H9 (cell line): ENCODE measurements at regions not wholly inside any gene's neighbourhood (a gene's known extent, or its start where the extent isn't known, plus 50 kb on each side); places are given as distances from the start of the nearest gene placed in this dataset.

Source experiments
- DNase-seq: peaks from one replicate; pipeline ENCODE4 v3.0.0-alpha.2; 2017
- H2AFZ ChIP-seq: one replicate; pipeline ENCODE4 v1.6.1; 2013; ENCODE audit warnings: mild to moderate bottlenecking, low read length, control low read depth, moderate library complexity
- H2AK5ac ChIP-seq: 2 replicates; pipeline ENCODE4 v1.6.1; 2013; ENCODE audit warnings: low read length, control low read depth, mixed read lengths; ENCODE audit not compliant: insufficient read length
- H2BK120ac ChIP-seq: one replicate; pipeline ENCODE4 v1.6.1; 2013; ENCODE audit warnings: low read depth, mild to moderate bottlenecking, low read length, control low read depth, inconsistent platforms; ENCODE audit not compliant: poor library complexity, severe bottlenecking
- H2BK12ac ChIP-seq: 2 replicates; pipeline ENCODE4 v1.6.1; 2013; ENCODE audit warnings: low read length, control low read depth, mixed read lengths, low read depth; ENCODE audit not compliant: insufficient read length
- H2BK15ac ChIP-seq: 2 replicates; pipeline ENCODE4 v1.6.1; 2013; ENCODE audit warnings: low read depth, low read length, control low read depth
- H2BK20ac ChIP-seq: one replicate; pipeline ENCODE4 v1.6.1; 2013; ENCODE audit warnings: low read depth, mild to moderate bottlenecking, low read length, control low read depth, inconsistent platforms; ENCODE audit not compliant: poor library complexity, severe bottlenecking
- H2BK5ac ChIP-seq: 2 replicates; pipeline ENCODE4 v1.6.1; 2013; ENCODE audit warnings: low read length, control low read depth, mixed read lengths; ENCODE audit not compliant: insufficient read length
- H3K14ac ChIP-seq: 2 replicates; pipeline ENCODE4 v1.6.1; 2013; ENCODE audit warnings: low read length, control low read depth; ENCODE audit not compliant: insufficient read depth
- H3K18ac ChIP-seq: 2 replicates; pipeline ENCODE4 v1.6.1; 2013; ENCODE audit warnings: low read depth, mild to moderate bottlenecking, mixed read lengths, low read length, control low read depth; ENCODE audit not compliant: insufficient read length
- H3K23ac ChIP-seq: 2 replicates; pipeline ENCODE4 v1.6.1; 2013; ENCODE audit warnings: low read length, control low read depth, mixed read lengths, low read depth; ENCODE audit not compliant: insufficient read length
- H3K23me2 ChIP-seq: 2 replicates; pipeline ENCODE4 v1.6.1; 2013; ENCODE audit warnings: low read depth, mild to moderate bottlenecking, mixed read lengths, low read length, control low read depth; ENCODE audit not compliant: insufficient read length, poor library complexity, severe bottlenecking
- H3K27ac ChIP-seq: 2 replicates; pipeline ENCODE4 v1.5.1; 2013; ENCODE audit warnings: low read length, control low read depth, mixed read lengths, low read depth; ENCODE audit not compliant: insufficient read length
- H3K27me3 ChIP-seq: 2 replicates; pipeline ENCODE4 v1.6.1; 2013; ENCODE audit warnings: low read length, control low read depth, inconsistent platforms; ENCODE audit not compliant: insufficient read depth
- H3K4ac ChIP-seq: 2 replicates; pipeline ENCODE4 v1.6.1; 2013; ENCODE audit warnings: low read depth, mild to moderate bottlenecking, control low read depth, inconsistent platforms, low read length, moderate library complexity
- H3K4me1 ChIP-seq: 2 replicates; pipeline ENCODE4 v1.6.1; 2013; ENCODE audit warnings: low read length, control low read depth, inconsistent platforms; ENCODE audit not compliant: insufficient read depth
- H3K4me2 ChIP-seq: 2 replicates; pipeline ENCODE4 v1.6.1; 2013; ENCODE audit warnings: low read length, control low read depth, mixed read lengths; ENCODE audit not compliant: insufficient read length, insufficient read depth
- H3K56ac ChIP-seq: 2 replicates; pipeline ENCODE4 v1.6.1; 2013; ENCODE audit warnings: low read depth, mild to moderate bottlenecking, mixed read lengths, low read length, control low read depth; ENCODE audit not compliant: insufficient read length
- H3K79me1 ChIP-seq: 2 replicates; pipeline ENCODE4 v1.6.1; 2013; ENCODE audit warnings: low read depth, mild to moderate bottlenecking, moderate library complexity, low read length, control low read depth, inconsistent platforms; ENCODE audit not compliant: insufficient read depth, poor library complexity, severe bottlenecking
- H3K79me2 ChIP-seq: 2 replicates; pipeline ENCODE4 v1.6.1; 2013; ENCODE audit warnings: low read length, control low read depth, inconsistent platforms; ENCODE audit not compliant: insufficient read depth
- H3K9ac ChIP-seq: 2 replicates; pipeline ENCODE4 v1.6.1; 2013; ENCODE audit warnings: low read length, control low read depth, mixed read lengths; ENCODE audit not compliant: insufficient read length; ENCODE audit errors: extremely low read depth
- H3K9me3 ChIP-seq: one replicate; pipeline ENCODE4 v1.6.1; 2013; ENCODE audit warnings: low read depth, low read length, inconsistent platforms; ENCODE audit not compliant: control insufficient read depth
- H3T11ph ChIP-seq: one replicate; pipeline ENCODE4 v1.6.1; 2013; ENCODE audit warnings: mild to moderate bottlenecking, low read length, control low read depth, inconsistent platforms
- H4K20me1 ChIP-seq: one replicate; pipeline ENCODE4 v1.6.1; 2013; ENCODE audit not compliant: control insufficient read depth, insufficient read length, insufficient read depth
- H4K5ac ChIP-seq: 2 replicates; pipeline ENCODE4 v1.6.1; 2013; ENCODE audit warnings: low read depth, mild to moderate bottlenecking, mixed read lengths, low read length, control low read depth; ENCODE audit not compliant: insufficient read length
- H4K8ac ChIP-seq: replicated peaks from 2 replicates; pipeline ENCODE4 v1.6.1; 2013; ENCODE audit warnings: low read length, control low read depth, mixed read lengths, low read depth; ENCODE audit not compliant: insufficient read length
- H4K91ac ChIP-seq: 2 replicates; pipeline ENCODE4 v1.6.1; 2013; ENCODE audit warnings: low read depth, mild to moderate bottlenecking, moderate library complexity, mixed read lengths, low read length, control low read depth; ENCODE audit not compliant: insufficient read length
- H3K27ac Mint-ChIP-seq, 3 experiments: 2 replicates in 2 of 3; 3 replicates in 1 of 3; pipeline ENCODE4 v1.8.0; 2020 to 2021; ENCODE audit warnings: mixed read lengths in 3 of 3, mild to moderate bottlenecking in 1 of 3, moderate library complexity in 1 of 3
- H3K27me3 Mint-ChIP-seq: 2 replicates; pipeline ENCODE4 v1.8.0; 2021; ENCODE audit warnings: low read depth, mild to moderate bottlenecking, moderate library complexity, mixed read lengths
- H3K36me3 Mint-ChIP-seq, 3 experiments: 2 replicates in 2 of 3; 3 replicates in 1 of 3; pipeline ENCODE4 v1.8.0; 2020 to 2021; ENCODE audit warnings: low read depth in 3 of 3, mixed read lengths in 3 of 3; ENCODE audit not compliant: insufficient read depth in 1 of 3
- H3K4me1 Mint-ChIP-seq, 2 experiments: 2 replicates each; pipeline ENCODE4 v1.8.0; 2020; ENCODE audit warnings: mixed read lengths in 2 of 2
- H3K4me3 Mint-ChIP-seq, 2 experiments: 2 replicates in 1 of 2; 3 replicates in 1 of 2; pipeline ENCODE4 v1.8.0; 2020 to 2021; ENCODE audit warnings: mild to moderate bottlenecking in 2 of 2, mixed read lengths in 2 of 2, moderate library complexity in 1 of 2
- H3K9me3 Mint-ChIP-seq, 2 experiments: 2 replicates in 1 of 2; 3 replicates in 1 of 2; pipeline ENCODE4 v1.8.0; 2020; ENCODE audit warnings: mild to moderate bottlenecking in 2 of 2, mixed read lengths in 2 of 2, moderate library complexity in 1 of 2
- TF ChIP-seq, protein P1 (sequence below): fragments of 200-600 bp; sonication (generic); conservative IDR thresholded peaks from 3 replicates; pipeline ENCODE4 v1.8.0; 2021; ENCODE audit warnings: antibody characterized with exemption, mild to moderate bottlenecking

DNA sequence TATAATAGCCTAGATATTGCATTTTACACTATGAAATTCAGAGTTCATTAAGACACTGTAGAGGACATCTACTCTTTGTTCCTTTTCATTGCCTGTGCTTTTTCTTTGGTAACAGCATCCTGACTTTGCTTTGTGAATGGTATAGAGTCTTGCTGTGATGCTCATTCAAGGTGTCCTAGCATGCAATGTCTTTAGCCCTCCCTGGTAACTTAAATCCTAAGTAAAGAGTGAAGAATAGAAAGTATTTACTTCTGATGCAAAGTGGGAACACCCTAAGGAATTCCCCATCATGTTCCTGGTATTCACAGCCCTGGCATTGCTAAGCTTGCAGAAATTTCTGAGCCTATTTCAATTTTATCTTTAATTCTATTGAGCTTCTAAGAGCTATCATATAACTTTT, 400.1 kb downstream of the FAT4 start:
- TF ChIP-seq, protein P1, sequence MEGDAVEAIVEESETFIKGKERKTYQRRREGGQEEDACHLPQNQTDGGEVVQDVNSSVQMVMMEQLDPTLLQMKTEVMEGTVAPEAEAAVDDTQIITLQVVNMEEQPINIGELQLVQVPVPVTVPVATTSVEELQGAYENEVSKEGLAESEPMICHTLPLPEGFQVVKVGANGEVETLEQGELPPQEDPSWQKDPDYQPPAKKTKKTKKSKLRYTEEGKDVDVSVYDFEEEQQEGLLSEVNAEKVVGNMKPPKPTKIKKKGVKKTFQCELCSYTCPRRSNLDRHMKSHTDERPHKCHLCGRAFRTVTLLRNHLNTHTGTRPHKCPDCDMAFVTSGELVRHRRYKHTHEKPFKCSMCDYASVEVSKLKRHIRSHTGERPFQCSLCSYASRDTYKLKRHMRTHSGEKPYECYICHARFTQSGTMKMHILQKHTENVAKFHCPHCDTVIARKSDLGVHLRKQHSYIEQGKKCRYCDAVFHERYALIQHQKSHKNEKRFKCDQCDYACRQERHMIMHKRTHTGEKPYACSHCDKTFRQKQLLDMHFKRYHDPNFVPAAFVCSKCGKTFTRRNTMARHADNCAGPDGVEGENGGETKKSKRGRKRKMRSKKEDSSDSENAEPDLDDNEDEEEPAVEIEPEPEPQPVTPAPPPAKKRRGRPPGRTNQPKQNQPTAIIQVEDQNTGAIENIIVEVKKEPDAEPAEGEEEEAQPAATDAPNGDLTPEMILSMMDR = no peak
- Histone ChIP-seq H4K8ac (no peak overlapping the region), H3K18ac (no peak overlapping the region), H4K20me1 (no peaks in the 10 kb centered on the region), H3K4ac (no peak overlapping the region), H2BK15ac (no peak overlapping the region), H3K27ac (no peak overlapping the region), H3K27me3 (no peaks in the 10 kb centered on the region), H3K9ac (no peak overlapping the region), H3K79me1 (no peaks in the 10 kb centered on the region), H4K91ac (no peak overlapping the region), H3K23ac (no peak overlapping the region), H2BK5ac (no peak overlapping the region), H3K9me3 (no peaks in the 10 kb centered on the region), H3K56ac (no peak overlapping the region), H3K4me1 (peaks cover 3% of the 10 kb centered on the region; the same call in 1 of the 2 replicates), H3K4me2 (no peak overlapping the region), H3T11ph (no peak overlapping the region), H3K14ac (no peak overlapping the region), H2BK20ac (no peak overlapping the region), H3K23me2 (no peaks in the 10 kb centered on the region), H2AFZ (no peak overlapping the region), H4K5ac (no peak overlapping the region), H2BK12ac (no peak overlapping the region), H2BK120ac (no peak overlapping the region), H3K79me2 (no peaks in the 10 kb centered on the region), H2AK5ac (no peak overlapping the region)
- peaks cover 0 to 8% (median 5%) of the 10 kb centered on the region in 3 experiments; a peak in 2 of 7 replicates for H3K36me3 Mint-ChIP-seq
- H3K9me3 Mint-ChIP-seq = peaks cover 3 to 5% of the 10 kb centered on the region in 2 experiments; a peak in 2 of 5 replicates
- no peak for DNase-seq
- H3K4me3 Mint-ChIP-seq = no peak overlapping the region
- peaks cover 21 to 23% of the 10 kb centered on the region in 2 experiments for H3K4me1 Mint-ChIP-seq
- peak overlapping the region in 2 of 3 experiments; percentile 96 to 97; a peak in 5 of 7 replicates for H3K27ac Mint-ChIP-seq
- no peaks in the 10 kb centered on the region for H3K27me3 Mint-ChIP-seq
